HG03064 (cell line): ENCODE measurements at regions not wholly inside any gene's neighbourhood (a gene's known extent, or its start where the extent isn't known, plus 50 kb on each side); places are given as distances from the start of the nearest gene placed in this dataset.
"Not testable (repeated sequence)": the region's sequence is repeated elsewhere in the genome, so short reads cannot be mapped to it uniquely, and the experiment has no call there.

Experiments
- ATAC-seq: cut with Tn5 transposase; IDR thresholded peaks from one replicate; pipeline ENCODE4 v1.9.1; 2021; ENCODE audit warnings: low read depth; ENCODE audit not compliant: unreplicated experiment

GRCh38 chr1:224061436-224061835, 52.5 kb upstream of the FBXO28 start:
- ATAC-seq: no peak

- ATAC-seq: no peak
Measured at GRCh38 chr1:224059897-224060427, 53.9 kb upstream of the FBXO28 start.

GRCh38 chr1:224058303-224058702, 55.6 kb upstream of the FBXO28 start:
- ATAC-seq: no peak

- ATAC-seq: no peak
Measured at GRCh38 chr1:224057461-224058199, 56.3 kb upstream of the FBXO28 start.

GRCh38 chr1:224054611-224055010, 59.3 kb upstream of the FBXO28 start:
- ATAC-seq: no peak

- ATAC-seq: no peak
Measured at GRCh38 chr1:224054012-224054411, 59.9 kb upstream of the FBXO28 start.

- ATAC-seq: no peak
Measured at GRCh38 chr1:224053456-224053855, 60.5 kb upstream of the FBXO28 start.

GRCh38 chr1:224052772-224053171, 61.1 kb upstream of the FBXO28 start:
- ATAC-seq: no peak

- ATAC-seq: not testable (repeated sequence)
Measured at GRCh38 chr1:224051782-224052181, 62.1 kb upstream of the FBXO28 start.

GRCh38 chr1:224051086-224051406, 62.9 kb upstream of the FBXO28 start:
- ATAC-seq: no peak

GRCh38 chr1:224047538-224047937, 66.4 kb upstream of the FBXO28 start:
- ATAC-seq: no peak

GRCh38 chr1:224045556-224045955, 68.4 kb upstream of the FBXO28 start:
- no peak for ATAC-seq

GRCh38 chr1:224044420-224044819, 69.5 kb upstream of the FBXO28 start:
- no peak for ATAC-seq

- no peak for ATAC-seq
Measured at GRCh38 chr1:224042557-224043118, 71.3 kb upstream of the FBXO28 start.

GRCh38 chr1:224041032-224041431, 72.9 kb upstream of the FBXO28 start:
- no peak for ATAC-seq

- ATAC-seq: not testable (repeated sequence)
Measured at GRCh38 chr1:224040423-224040822, 73.5 kb upstream of the FBXO28 start.

GRCh38 chr1:224040006-224040405, 73.9 kb upstream of the FBXO28 start:
- ATAC-seq: not testable (repeated sequence)

- ATAC-seq: not testable (repeated sequence)
Measured at GRCh38 chr1:224038832-224039231, 75.1 kb upstream of the FBXO28 start.

- ATAC-seq: not testable (repeated sequence)
Measured at GRCh38 chr1:224037362-224037761, 76.5 kb upstream of the FBXO28 start.

- not testable (repeated sequence) for ATAC-seq
Measured at GRCh38 chr1:224032608-224033276, 81.2 kb upstream of the FBXO28 start.

GRCh38 chr1:224031986-224032385, 81.9 kb upstream of the FBXO28 start:
- ATAC-seq: not testable (repeated sequence)

- not testable (repeated sequence) for ATAC-seq
Measured at GRCh38 chr1:224030257-224030656, 83.7 kb upstream of the FBXO28 start.
